HG02852 (cell line): ENCODE measurements at regions not wholly inside any gene's neighbourhood (a gene's known extent, or its start where the extent isn't known, plus 50 kb on each side); places are given as distances from the start of the nearest gene placed in this dataset.

Experiments used
- ATAC-seq: cut with Tn5 transposase; IDR thresholded peaks from one replicate; pipeline ENCODE4 v1.9.1; 2021; ENCODE audit warnings: mild to moderate bottlenecking, moderate library complexity; ENCODE audit not compliant: unreplicated experiment

DNA sequence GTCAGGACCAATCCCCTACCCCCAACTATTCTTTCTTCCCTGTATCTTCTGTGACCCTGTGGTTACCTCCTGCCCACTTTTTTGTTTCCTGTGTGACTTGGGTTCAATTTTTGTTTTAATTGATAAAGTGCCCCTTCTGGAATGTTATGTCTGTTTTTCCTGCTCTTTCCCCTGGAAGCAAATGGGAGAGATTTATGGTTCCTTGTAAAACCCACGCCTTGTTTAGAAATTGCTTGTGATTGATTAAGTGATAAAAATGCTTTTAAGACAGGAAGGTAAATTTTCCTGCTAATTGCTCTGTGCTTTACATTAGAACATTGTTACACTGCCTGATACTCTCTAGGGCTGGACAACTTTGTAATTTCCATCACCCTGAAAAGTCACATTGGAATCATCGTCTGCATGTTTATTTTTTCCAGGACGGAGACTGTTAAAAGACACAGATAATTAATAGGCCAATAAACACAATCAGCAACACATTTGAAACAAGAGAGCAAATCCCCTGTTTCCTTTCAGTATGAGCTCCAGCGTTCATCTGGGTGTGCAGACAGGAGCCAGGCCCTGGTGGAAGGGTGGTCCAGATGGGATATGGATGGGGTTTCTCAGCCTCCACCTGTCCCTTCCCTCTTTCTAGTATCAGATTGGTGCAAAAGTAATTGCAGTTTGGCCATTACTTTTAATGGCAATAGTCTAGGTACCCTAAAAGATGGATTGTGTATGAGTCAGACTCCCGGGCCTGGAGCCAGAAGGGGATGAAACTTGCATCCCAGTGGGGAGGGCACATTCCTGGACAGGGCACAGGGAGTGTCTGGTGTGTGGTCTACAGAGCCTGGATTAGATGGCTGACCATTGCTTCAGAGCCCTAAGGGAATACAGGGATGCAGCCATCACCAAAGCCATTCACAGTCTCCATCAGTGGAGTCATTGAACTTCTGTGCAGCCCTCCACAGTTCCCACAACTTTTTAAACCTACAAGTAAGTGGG, 58.1 kb upstream of the AGBL1 start:
- ATAC-seq = no peak

DNA sequence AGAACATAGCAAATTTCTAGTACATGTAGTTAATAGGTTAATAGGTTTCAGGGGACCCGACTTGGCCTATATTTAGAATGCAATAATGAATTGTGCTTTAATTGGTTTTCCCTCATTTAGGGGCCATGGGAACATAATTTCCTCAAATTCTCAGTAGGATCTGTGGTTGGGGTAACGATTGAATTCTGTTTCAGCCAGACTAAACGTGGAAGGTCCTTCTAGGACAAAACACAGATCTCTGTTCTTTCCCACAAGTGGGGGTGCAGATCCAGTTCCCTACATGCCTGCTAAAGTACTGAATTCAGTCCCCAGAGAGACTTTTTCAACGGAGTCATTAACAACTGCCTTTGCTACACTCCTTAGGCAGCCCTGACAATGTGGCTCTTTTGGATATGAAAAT, 50.7 kb upstream of the AGBL1 start:
- ATAC-seq = no peak
